ENCODE measurements at regions not wholly inside any gene's neighbourhood (a gene's known extent, or its start where the extent isn't known, plus 50 kb on each side); places are given as distances from the start of the nearest gene placed in this dataset.

GRCh38 chr6:4192173-4192572 lies 56.8 kb upstream of the ECI2 start:
- no peak overlapping the region for H3K4me3 ChIP-seq (ENCODE audit: low read depth in 1 of 2, low read length in 2 of 2)
- H3K36me3 ChIP-seq (ENCODE audit: control insufficient read depth in 1 of 2, insufficient read depth in 2 of 2, low read length in 2 of 2) = no peaks in the 10 kb centered on the region
- no peaks in the 10 kb centered on the region for H3K27me3 ChIP-seq (ENCODE audit: low read depth, low read length)
- H3K9me3 ChIP-seq (ENCODE audit: control insufficient read depth in 1 of 2, low read length in 2 of 2) = no peaks in the 10 kb centered on the region
- no peak overlapping the region for H3K27ac ChIP-seq (ENCODE audit: low read length)
- no peaks in the 10 kb centered on the region for H3K4me1 ChIP-seq (ENCODE audit: control insufficient read depth in 1 of 2, insufficient read depth in 2 of 2, low read length in 2 of 2)

- Histone ChIP-seq H3K36me3 (ENCODE audit: control insufficient read depth in 1 of 2, insufficient read depth in 2 of 2, low read length in 2 of 2) (no peaks in the 10 kb centered on the region), H3K27me3 (ENCODE audit: low read depth, low read length) (no peaks in the 10 kb centered on the region), H3K27ac (ENCODE audit: low read length) (no peak overlapping the region), H3K9me3 (ENCODE audit: control insufficient read depth in 1 of 2, low read length in 2 of 2) (no peaks in the 10 kb centered on the region), H3K4me3 (ENCODE audit: low read depth in 1 of 2, low read length in 2 of 2) (no peak overlapping the region), H3K4me1 (ENCODE audit: control insufficient read depth in 1 of 2, insufficient read depth in 2 of 2, low read length in 2 of 2) (no peaks in the 10 kb centered on the region)
Observed at GRCh38 chr6:4191271-4191721, 55.9 kb upstream of the ECI2 start.

- Histone ChIP-seq H3K36me3 (ENCODE audit: control insufficient read depth in 1 of 2, insufficient read depth in 2 of 2, low read length in 2 of 2) (no peaks in the 10 kb centered on the region), H3K9me3 (ENCODE audit: control insufficient read depth in 1 of 2, low read length in 2 of 2) (no peaks in the 10 kb centered on the region), H3K4me3 (ENCODE audit: low read depth in 1 of 2, low read length in 2 of 2) (no peak overlapping the region), H3K27ac (ENCODE audit: low read length) (no peak overlapping the region), H3K4me1 (ENCODE audit: control insufficient read depth in 1 of 2, insufficient read depth in 2 of 2, low read length in 2 of 2) (no peaks in the 10 kb centered on the region), H3K27me3 (ENCODE audit: low read depth, low read length) (no peaks in the 10 kb centered on the region)
Observed at GRCh38 chr6:4189249-4189648, 53.9 kb upstream of the ECI2 start.

GRCh38 chr6:4188801-4189200 lies 53.4 kb upstream of the ECI2 start:
- Histone ChIP-seq H3K4me3 (ENCODE audit: low read depth in 1 of 2, low read length in 2 of 2) (no peak overlapping the region), H3K9me3 (ENCODE audit: control insufficient read depth in 1 of 2, low read length in 2 of 2) (no peaks in the 10 kb centered on the region), H3K4me1 (ENCODE audit: control insufficient read depth in 1 of 2, insufficient read depth in 2 of 2, low read length in 2 of 2) (no peaks in the 10 kb centered on the region), H3K27ac (ENCODE audit: low read length) (no peak overlapping the region), H3K27me3 (ENCODE audit: low read depth, low read length) (no peaks in the 10 kb centered on the region), H3K36me3 (ENCODE audit: control insufficient read depth in 1 of 2, insufficient read depth in 2 of 2, low read length in 2 of 2) (no peaks in the 10 kb centered on the region)

- Histone ChIP-seq H3K27me3 (ENCODE audit: low read depth, low read length) (no peaks in the 10 kb centered on the region), H3K36me3 (ENCODE audit: control insufficient read depth in 1 of 2, insufficient read depth in 2 of 2, low read length in 2 of 2) (no peaks in the 10 kb centered on the region), H3K9me3 (ENCODE audit: control insufficient read depth in 1 of 2, low read length in 2 of 2) (no peaks in the 10 kb centered on the region), H3K27ac (ENCODE audit: low read length) (no peak overlapping the region), H3K4me1 (ENCODE audit: control insufficient read depth in 1 of 2, insufficient read depth in 2 of 2, low read length in 2 of 2) (no peaks in the 10 kb centered on the region), H3K4me3 (ENCODE audit: low read depth in 1 of 2, low read length in 2 of 2) (no peak overlapping the region)
Observed at GRCh38 chr6:4187480-4187879, 52.1 kb upstream of the ECI2 start.

- Histone ChIP-seq H3K9me3 (ENCODE audit: control insufficient read depth in 1 of 2, low read length in 2 of 2) (no peaks in the 10 kb centered on the region), H3K27ac (ENCODE audit: low read length) (no peak overlapping the region), H3K27me3 (ENCODE audit: low read depth, low read length) (no peaks in the 10 kb centered on the region), H3K36me3 (ENCODE audit: control insufficient read depth in 1 of 2, insufficient read depth in 2 of 2, low read length in 2 of 2) (no peaks in the 10 kb centered on the region), H3K4me1 (ENCODE audit: control insufficient read depth in 1 of 2, insufficient read depth in 2 of 2, low read length in 2 of 2) (no peaks in the 10 kb centered on the region), H3K4me3 (ENCODE audit: low read depth in 1 of 2, low read length in 2 of 2) (no peak overlapping the region)
Observed at GRCh38 chr6:4186385-4186784, 51.0 kb upstream of the ECI2 start.

- Histone ChIP-seq H3K27ac (ENCODE audit: low read length) (no peak overlapping the region), H3K4me1 (ENCODE audit: control insufficient read depth in 1 of 2, insufficient read depth in 2 of 2, low read length in 2 of 2) (no peaks in the 10 kb centered on the region), H3K27me3 (ENCODE audit: low read depth, low read length) (no peaks in the 10 kb centered on the region), H3K36me3 (ENCODE audit: control insufficient read depth in 1 of 2, insufficient read depth in 2 of 2, low read length in 2 of 2) (no peaks in the 10 kb centered on the region), H3K4me3 (ENCODE audit: low read depth in 1 of 2, low read length in 2 of 2) (no peak overlapping the region), H3K9me3 (ENCODE audit: control insufficient read depth in 1 of 2, low read length in 2 of 2) (no peaks in the 10 kb centered on the region)
Observed at GRCh38 chr6:4185846-4186245, 50.5 kb upstream of the ECI2 start.

GRCh38 chr6:4185419-4185818 lies 50.0 kb upstream of the ECI2 start:
- H3K4me1 ChIP-seq (ENCODE audit: control insufficient read depth in 1 of 2, insufficient read depth in 2 of 2, low read length in 2 of 2) = no peaks in the 10 kb centered on the region
- no peak overlapping the region for H3K4me3 ChIP-seq (ENCODE audit: low read depth in 1 of 2, low read length in 2 of 2)
- no peak overlapping the region for H3K27ac ChIP-seq (ENCODE audit: low read length)
- H3K9me3 ChIP-seq (ENCODE audit: control insufficient read depth in 1 of 2, low read length in 2 of 2) = no peaks in the 10 kb centered on the region
- H3K36me3 ChIP-seq (ENCODE audit: control insufficient read depth in 1 of 2, insufficient read depth in 2 of 2, low read length in 2 of 2) = no peaks in the 10 kb centered on the region
- no peaks in the 10 kb centered on the region for H3K27me3 ChIP-seq (ENCODE audit: low read depth, low read length)

Data from muscle layer of duodenum (tissue), 2 donors.